NCI-H2196 (cell line): ENCODE measurements at regions not wholly inside any gene's neighbourhood (a gene's known extent, or its start where the extent isn't known, plus 50 kb on each side); places are given as distances from the start of the nearest gene placed in this dataset.

Experiments
- DNase-seq: peaks from one replicate; lab custom pipeline; 2025; ENCODE audit not compliant: unreplicated experiment; lab: John Stamatoyannopoulos, UW

DNA sequence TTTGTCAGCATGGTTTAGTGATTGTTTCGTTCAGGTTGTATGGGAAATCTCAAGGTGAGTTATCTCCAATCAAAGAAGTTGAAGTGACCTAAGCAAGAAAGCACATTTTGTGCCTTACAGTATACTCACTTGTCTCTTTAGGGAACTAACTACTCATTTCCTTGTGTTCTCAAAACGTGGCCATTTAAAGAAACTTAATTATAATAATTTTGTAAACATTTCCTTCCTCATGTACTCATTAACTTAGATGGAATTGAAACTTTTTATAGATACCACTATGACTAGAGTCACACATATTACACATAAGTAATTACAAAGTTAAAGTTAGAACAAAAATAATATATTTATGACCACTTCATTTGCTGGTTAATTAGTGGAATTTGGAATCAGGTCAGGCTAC is 552.6 kb downstream of the MRPL39 start:
- DNase-seq, result no peak

DNA sequence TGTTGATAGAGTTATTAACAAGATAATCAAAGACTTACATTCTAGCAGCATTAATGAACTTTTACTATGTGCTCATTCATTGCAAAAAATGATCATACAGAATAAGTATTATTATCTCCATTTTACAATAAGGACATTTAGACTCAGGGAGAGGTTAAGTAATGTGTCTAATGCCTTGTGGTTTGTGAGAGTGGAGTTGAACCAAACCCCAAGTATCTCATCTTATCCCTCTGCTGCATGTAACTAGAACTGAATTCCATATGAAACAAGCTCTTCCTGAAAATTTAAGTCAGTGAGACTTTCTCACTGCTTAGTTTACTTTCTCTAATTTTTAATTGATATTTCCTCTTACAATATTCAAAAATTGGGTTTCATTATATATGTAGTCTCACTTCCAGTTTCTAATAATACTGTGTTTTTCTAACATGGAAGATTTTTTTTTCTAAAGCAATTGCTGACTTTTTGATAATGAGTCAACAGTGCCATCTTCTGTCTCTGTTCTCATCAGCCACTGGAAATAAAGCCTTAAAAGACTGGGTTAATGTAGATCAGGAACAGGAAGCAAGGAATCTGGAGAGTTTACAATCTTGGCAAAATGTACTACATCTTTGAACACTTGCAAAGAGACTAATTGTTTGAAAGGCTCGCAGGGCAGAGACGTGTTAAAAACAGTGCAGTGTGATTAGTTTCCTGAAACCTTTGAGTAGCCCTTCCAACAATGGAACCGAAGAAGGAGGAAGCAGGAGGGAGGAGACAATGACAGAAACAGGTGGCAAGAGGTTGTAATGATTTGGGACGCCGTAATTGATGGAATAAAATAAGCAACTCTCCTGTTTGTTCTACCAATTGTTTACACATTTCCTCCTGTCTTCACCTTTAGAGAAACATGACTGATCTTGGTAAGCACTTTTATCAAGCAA is 567.6 kb downstream of the MRPL39 start:
- DNase-seq, result no peak

DNA sequence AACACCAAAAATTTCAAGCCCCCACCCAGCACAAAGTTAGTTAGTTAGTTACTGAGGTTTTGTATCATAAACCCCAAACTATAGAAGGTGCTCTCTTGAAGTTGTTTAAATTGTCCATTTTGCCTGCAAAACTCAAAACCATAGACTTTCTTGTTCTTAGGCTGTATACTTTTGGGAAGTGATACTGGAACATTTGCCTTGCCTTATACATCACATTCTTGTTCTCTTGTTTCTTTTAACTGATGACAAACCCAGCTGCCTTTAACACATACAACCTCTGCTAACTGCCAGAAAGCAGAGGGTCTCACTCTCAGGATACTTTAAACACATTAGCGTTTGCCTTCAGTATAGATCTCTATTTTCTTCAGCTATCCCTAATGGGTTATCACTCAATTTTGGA is 570.5 kb downstream of the MRPL39 start:
- DNase-seq, result no peak

DNA sequence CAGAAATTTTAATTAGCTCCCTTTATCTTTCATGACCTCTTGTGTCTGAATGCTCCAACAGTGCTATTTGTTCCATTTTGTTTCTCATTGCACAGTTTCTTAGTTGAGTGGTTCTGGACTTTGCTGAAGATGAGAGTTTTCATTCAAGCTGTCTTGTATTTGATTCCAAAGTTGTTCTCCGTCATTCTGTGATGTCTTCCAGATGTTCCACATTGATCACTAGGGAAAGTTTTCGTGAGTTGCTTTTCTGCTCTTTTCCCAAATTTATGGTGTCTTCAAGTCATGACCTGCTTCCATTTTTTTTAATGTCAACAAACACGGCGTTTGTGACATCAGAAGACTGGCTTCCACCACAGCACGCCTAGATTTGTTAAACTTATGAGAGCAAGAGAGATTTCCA is 575.5 kb downstream of the MRPL39 start:
- no peak for DNase-seq

- no peak for DNase-seq
These were observed 577.7 kb downstream of the MRPL39 start for GRCh38 chr21:25029580-25029979.

- no peak for DNase-seq
These were observed 581.7 kb downstream of the MRPL39 start for GRCh38 chr21:25025596-25025995.

DNA sequence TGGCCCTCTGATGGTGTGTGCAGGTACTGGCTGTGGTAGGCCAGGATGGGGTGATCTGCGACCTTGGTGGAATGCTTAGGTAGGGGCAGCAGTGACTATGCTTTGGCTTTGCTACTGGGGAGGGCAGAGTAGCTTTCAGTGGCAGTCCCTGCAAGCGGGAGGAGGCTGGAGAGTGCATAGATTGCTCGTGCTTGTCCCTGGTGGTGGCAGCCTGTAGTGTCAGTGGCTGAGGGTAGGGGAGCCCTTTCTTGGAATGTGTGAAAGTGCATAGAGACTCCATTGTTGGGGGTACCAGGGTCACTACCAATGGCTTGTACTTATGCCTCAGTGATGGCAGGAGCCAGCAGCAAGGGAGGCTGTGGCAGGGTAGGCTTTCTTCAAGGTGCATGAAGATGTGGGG is 582.6 kb downstream of the MRPL39 start:
- no peak for DNase-seq

- no peak for DNase-seq
These were observed 601.9 kb downstream of the MRPL39 start for GRCh38 chr21:25005388-25005787.

DNA sequence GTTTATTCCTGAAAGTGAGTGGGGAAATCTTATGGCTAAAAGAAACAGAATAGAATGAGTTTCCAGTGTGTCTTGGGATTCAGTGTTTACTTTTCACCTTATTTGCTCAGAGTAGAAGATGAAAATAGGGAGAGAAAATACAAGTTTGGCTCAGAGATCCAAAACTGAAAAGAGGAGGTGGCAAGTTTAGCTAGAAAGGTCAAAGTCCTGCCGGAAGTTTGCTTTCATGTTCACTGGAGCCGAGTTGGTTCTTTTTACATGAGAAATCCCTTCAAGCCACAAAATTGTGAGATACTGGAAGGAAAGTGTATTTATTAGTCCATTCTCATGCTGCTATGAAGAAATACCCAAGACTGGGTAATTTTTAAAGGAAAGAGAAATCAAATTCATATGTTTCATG is 604.6 kb downstream of the MRPL39 start:
- no peak for DNase-seq

GRCh38 chr21:24995216-24995615 is 612.1 kb downstream of the MRPL39 start:
- no peak for DNase-seq

GRCh38 chr21:24994717-24995116 is 612.6 kb downstream of the MRPL39 start:
- no peak for DNase-seq

DNA sequence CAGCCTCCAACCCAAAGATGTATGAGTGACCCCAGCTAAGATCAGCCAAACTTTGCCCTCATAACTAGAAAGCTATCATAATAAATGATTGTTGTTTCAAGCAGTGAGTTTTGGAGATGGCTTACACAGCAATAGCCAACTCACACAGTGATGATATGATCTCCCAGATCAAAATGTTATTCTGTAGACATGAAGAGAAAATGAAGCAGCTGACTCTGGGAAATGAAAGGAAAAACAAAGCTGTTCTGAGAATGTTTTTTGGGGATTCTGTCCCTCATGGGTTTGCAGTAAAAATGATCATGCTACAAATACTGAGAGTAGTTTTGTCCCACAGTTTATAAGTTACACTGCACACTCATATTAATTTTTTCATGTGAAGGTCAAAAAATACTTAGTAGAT is 617.8 kb downstream of the MRPL39 start:
- DNase-seq, result no peak

DNA sequence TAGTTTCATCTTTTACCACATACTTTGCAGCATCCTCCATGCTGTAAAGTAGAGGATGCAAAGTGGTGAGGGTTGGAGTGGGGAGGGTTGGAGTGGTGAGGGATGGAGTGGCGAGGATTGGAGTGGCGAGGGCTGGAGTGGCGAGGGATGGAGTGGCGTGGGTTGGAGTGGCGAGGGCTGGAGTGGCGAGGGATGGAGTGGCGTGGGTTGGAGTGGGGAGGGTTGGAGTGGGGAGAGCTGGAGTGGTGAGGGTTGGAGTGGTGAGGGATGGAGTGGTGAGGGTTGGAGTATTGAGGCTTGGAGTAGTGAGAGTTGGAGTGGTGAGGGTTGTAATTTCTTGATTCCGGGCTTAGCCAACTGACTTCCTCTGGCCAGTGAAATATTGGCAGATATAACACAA is 618.3 kb downstream of the MRPL39 start:
- no peak for DNase-seq

- DNase-seq, result no peak
These were observed 631.0 kb downstream of the MRPL39 start for GRCh38 chr21:24976238-24976637.

DNA sequence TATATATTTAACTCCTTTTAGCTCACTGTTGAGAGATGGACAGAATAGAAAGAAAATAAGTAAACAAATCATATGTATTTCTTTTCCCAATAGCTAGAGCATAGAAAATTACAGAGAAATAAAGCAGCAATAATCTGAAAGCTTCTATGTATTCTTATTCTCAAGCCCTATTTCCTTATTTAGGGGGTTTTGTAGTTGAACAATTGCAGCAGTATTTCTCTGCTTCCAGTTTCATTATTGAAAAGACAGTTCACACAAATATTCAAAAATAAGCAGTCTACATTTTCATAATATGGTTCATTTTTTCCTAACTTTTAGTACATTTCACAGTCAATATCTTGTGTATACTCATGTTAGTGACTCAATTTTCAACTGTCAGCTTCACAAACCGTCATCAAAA is 638.2 kb downstream of the MRPL39 start:
- no peak for DNase-seq

GRCh38 chr21:24955275-24955961 is 651.9 kb downstream of the MRPL39 start:
- DNase-seq, result no peak

DNA sequence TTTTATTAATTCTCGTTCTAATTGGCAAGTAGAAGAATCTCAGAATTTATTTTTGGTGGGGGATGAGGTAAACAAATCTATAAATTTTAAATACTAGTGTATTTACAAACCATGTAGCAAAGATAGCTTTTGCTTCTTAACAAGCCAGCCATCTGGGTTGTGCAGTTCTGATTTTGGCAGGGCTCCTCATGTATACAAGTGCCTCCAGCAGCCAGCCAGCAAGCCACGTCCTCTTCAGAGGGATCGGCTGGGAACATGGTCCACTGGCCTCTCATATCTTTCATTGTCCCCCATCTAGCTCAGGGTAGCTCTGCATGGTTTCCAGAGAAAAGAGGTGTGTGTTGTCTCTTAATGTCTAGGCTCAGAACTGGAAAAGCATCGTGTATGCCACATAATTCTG is 659.1 kb downstream of the MRPL39 start:
- DNase-seq, result no peak

DNA sequence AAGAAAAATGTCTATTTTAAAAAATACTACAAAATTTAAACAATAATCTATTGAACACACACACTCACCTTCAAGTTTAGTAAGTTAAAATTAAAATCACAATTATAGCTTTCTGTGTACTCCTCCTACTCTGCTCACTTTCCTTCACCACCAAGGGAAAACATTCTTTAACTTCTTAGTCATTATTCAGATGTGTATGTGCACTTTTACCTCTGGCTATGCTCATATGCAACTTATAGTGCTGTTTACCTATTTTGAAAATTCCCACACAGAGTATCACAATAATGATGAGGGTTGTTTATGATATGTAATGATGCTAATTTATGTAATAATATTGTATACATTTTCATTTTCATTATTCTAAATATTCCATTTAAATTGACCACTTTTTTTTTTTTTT is 661.4 kb downstream of the MRPL39 start:
- no peak for DNase-seq

DNA sequence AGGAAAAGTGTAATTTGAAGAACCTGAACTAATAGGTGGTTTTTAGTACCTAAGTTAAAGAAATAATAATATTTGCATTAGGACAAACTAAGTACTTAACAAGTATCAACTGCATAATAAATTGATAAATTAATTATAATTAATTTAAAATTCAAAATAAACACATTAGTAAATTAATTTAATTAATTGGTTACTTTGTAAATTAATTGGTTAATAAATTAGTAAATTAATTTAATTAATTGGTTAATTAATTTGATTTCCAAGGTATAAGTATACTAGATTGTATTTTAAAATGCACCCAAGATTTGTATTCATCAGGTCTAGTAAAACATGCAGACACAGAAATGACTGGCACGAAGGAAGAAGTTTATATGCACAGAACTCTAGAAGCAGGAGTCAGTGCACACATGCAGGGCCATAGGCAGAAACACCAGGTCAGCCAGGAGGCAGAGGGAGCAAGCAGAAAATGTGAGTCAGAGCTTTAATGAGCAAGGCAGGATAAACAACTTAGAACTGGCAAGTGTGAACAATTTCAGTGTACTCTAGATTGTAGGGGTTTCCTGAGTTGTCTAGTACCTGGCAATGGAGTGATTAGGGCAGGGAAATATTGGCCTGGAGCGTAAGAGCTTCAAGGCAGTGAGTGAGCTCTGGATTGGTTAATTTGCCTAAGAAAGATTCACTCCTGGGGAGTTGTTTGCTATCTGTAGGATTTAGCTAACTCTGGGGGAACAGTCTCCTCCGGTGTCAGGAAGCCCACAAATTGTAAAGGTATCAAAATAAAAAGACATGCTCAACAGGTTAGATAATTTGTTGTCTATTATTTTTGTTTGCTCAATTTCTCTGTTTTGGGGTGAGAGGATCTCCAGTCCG is 665.7 kb downstream of the MRPL39 start:
- no peak for DNase-seq

- DNase-seq, result no peak
These were observed 668.0 kb downstream of the MRPL39 start for GRCh38 chr21:24939291-24939690.

DNA sequence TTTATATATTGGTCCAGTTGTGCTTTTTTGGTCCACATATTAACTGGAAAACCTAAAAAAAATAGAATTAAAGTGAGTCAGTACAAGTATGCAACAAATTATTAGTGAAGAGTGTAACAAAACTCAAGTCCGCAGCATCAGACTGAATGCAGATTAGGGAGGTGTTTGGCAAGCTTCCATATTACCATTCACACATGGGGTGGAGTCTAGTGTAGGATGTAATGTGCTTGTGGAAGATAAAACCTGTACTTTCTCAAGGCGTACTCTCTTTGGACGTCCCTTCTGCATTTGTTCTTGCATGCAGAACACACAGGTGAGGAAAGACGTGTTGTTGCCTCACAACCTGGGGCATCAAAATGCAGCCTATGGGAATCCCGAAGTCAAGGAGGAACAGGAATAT is 668.7 kb downstream of the MRPL39 start:
- no peak for DNase-seq

DNA sequence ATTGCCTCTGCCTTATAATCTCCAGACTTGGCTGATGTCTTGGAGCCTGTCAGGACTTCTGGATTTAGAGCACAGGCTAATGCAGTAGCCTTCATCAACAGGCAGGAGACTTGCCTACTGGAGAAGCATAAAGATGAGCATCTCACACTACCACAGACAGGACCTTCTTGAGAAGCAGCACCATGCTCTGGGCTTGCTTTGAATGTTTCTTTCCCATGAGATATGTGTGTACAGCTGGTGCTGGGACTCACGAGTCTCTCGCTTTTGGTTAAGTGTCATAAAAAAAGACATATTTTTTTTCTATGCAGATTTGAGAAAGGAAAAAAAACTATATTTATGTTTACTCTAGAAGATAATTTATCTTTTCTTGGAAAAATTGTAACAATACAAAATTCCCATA is 671.3 kb downstream of the MRPL39 start:
- DNase-seq, result no peak
